ENCODE measurements at regions not wholly inside any gene's neighbourhood (a gene's known extent, or its start where the extent isn't known, plus 50 kb on each side); places are given as distances from the start of the nearest gene placed in this dataset. TPM values are rescaled to one million over a fixed set of nuclear protein-coding genes. Genes with fewer than 3 reads are reported as not detected.

Small RNAs in the stretch of these regions (small RNA-seq; reads per million reads assigned to genes)
- not detected for gene RN7SL334P (ENCODE audit: low replicate concordance)
